ENCODE measurements at regions not wholly inside any gene's neighbourhood (a gene's known extent, or its start where the extent isn't known, plus 50 kb on each side); places are given as distances from the start of the nearest gene placed in this dataset.

DNA sequence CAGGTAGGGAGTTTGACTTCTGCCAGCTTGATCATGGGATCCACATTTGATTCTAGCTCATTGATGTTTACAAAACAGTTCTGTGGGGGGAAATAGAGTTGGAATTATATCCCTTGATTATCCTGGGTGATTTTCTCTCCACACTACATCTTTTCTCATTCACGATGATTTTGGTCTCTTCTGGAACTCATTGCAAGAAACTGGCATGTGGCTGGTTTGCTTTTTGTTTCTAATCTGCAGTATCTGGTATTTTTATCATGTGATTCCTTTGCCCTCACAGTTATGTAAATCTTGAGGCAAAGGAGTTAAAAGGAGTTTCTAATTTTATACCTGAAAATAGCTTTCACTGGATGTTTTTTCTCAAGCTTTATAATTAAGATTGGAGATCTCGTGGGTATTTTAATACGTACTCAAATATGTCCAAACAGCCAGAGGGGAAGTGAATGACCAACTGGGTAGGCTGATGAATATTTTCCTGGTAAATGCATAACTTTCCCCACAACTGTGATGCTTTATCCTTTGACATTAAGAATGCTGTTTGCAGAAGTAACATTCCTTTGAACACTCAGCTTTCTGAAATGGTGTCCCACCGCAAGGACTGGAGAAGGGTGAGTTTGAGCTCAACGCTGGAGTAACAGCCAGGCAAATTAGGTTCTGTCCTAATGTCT, 502.9 kb upstream of the ZEB2 start (continued):
- TF ChIP-seq, protein P1, sequence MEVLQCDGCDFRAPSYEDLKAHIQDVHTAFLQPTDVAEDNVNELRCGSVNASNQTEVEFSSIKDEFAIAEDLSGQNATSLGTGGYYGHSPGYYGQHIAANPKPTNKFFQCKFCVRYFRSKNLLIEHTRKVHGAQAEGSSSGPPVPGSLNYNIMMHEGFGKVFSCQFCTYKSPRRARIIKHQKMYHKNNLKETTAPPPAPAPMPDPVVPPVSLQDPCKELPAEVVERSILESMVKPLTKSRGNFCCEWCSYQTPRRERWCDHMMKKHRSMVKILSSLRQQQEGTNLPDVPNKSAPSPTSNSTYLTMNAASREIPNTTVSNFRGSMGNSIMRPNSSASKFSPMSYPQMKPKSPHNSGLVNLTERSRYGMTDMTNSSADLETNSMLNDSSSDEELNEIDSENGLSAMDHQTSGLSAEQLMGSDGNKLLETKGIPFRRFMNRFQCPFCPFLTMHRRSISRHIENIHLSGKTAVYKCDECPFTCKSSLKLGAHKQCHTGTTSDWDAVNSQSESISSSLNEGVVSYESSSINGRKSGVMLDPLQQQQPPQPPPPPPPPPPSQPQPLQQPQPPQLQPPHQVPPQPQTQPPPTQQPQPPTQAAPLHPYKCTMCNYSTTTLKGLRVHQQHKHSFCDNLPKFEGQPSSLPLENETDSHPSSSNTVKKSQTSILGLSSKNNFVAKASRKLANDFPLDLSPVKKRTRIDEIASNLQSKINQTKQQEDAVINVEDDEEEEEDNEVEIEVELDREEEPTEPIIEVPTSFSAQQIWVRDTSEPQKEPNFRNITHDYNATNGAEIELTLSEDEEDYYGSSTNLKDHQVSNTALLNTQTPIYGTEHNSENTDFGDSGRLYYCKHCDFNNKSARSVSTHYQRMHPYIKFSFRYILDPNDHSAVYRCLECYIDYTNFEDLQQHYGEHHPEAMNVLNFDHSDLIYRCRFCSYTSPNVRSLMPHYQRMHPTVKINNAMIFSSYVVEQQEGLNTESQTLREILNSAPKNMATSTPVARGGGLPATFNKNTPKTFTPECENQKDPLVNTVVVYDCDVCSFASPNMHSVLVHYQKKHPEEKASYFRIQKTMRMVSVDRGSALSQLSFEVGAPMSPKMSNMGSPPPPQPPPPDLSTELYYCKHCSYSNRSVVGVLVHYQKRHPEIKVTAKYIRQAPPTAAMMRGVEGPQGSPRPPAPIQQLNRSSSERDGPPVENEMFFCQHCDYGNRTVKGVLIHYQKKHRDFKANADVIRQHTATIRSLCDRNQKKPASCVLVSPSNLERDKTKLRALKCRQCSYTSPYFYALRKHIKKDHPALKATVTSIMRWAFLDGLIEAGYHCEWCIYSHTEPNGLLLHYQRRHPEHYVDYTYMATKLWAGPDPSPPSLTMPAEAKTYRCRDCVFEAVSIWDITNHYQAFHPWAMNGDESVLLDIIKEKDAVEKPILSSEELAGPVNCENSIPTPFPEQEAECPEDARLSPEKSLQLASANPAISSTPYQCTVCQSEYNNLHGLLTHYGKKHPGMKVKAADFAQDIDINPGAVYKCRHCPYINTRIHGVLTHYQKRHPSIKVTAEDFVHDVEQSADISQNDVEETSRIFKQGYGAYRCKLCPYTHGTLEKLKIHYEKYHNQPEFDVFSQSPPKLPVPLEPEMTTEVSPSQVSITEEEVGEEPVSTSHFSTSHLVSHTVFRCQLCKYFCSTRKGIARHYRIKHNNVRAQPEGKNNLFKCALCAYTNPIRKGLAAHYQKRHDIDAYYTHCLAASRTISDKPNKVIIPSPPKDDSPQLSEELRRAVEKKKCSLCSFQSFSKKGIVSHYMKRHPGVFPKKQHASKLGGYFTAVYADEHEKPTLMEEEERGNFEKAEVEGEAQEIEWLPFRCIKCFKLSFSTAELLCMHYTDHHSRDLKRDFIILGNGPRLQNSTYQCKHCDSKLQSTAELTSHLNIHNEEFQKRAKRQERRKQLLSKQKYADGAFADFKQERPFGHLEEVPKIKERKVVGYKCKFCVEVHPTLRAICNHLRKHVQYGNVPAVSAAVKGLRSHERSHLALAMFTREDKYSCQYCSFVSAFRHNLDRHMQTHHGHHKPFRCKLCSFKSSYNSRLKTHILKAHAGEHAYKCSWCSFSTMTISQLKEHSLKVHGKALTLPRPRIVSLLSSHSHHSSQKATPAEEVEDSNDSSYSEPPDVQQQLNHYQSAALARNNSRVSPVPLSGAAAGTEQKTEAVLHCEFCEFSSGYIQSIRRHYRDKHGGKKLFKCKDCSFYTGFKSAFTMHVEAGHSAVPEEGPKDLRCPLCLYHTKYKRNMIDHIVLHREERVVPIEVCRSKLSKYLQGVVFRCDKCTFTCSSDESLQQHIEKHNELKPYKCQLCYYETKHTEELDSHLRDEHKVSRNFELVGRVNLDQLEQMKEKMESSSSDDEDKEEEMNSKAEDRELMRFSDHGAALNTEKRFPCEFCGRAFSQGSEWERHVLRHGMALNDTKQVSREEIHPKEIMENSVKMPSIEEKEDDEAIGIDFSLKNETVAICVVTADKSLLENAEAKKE (CRISPR knock-in tag; IDR thresholded peaks at IDR 0.05): no peak
- TF ChIP-seq ZNF331 (CRISPR knock-in tag; IDR thresholded peaks at IDR 0.05; ENCODE audit: low read depth): no peak

DNA sequence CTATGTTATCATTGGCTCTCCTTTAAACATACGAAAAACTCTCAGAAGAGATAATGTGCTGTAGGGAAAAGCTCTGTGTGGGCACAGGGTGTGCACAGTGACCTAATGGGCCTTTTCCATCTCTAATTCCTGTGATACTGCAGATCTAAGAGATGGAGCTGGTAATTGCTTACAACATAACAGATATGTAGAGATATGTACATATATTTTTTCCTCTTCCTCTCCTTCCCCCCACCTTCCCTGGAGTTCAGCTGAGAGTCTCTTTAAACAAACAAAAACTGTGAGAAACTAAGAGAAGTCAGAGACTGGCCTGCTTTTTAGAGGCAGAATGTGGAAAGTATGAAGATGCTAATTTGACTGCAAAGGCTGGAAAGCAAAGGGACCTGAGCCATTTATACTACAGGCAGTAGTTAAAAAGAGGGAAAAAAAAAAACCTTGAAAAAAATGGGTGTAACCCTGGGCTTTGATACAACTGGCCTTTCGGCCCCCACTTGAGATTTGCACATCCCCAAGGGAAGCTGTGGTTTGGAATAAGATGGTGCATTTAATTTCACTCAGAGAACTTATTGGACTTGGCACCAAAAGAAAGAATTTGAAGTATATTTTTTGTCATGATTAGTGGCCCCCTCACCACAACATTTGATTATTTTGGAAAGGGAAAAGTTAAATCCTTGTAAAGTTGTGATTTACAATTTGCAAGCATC, 502.2 kb upstream of the ZEB2 start:
- DNase-seq (ENCODE audit: low spot score) (no peak), ATAC-seq (no peak)
- Mint-ChIP-seq H3K4me3 (no peak overlapping the region), H3K27me3 (ENCODE audit: insufficient read depth, low read depth, poor library complexity) (no peaks in the 10 kb centered on the region), H3K9me3 (no peaks in the 10 kb centered on the region), H3K36me3 (ENCODE audit: low read depth) (no peaks in the 10 kb centered on the region), H3K4me1 (peaks cover 11% of the 10 kb centered on the region), H3K27ac (no peak overlapping the region)
- Histone ChIP-seq H4K20me1 (replicated peaks; ENCODE audit: insufficient read depth) (no peaks in the 10 kb centered on the region), H3K27ac (ENCODE audit: low read depth) (no peak overlapping the region; the same call in 1 of the 2 replicates), H2AFZ (peak overlapping the region; percentile 35; the same call in 1 of the 2 replicates), H3K36me3 (ENCODE audit: insufficient read depth) (no peaks in the 10 kb centered on the region), H3K79me2 (replicated peaks; ENCODE audit: insufficient read depth) (no peaks in the 10 kb centered on the region), H3K4me2 (no peak overlapping the region), H3K27me3 (ENCODE audit: insufficient read depth) (no peaks in the 10 kb centered on the region), H3K4me3 (no peak overlapping the region), H3K4me1 (ENCODE audit: insufficient read depth) (peaks cover 11% of the 10 kb centered on the region), H3K9me2 (ENCODE audit: insufficient read depth) (no peaks in the 10 kb centered on the region), H3F3A (replicated peaks; ENCODE audit: low read depth) (no peaks in the 10 kb centered on the region)
- TF ChIP-seq, protein P2, sequence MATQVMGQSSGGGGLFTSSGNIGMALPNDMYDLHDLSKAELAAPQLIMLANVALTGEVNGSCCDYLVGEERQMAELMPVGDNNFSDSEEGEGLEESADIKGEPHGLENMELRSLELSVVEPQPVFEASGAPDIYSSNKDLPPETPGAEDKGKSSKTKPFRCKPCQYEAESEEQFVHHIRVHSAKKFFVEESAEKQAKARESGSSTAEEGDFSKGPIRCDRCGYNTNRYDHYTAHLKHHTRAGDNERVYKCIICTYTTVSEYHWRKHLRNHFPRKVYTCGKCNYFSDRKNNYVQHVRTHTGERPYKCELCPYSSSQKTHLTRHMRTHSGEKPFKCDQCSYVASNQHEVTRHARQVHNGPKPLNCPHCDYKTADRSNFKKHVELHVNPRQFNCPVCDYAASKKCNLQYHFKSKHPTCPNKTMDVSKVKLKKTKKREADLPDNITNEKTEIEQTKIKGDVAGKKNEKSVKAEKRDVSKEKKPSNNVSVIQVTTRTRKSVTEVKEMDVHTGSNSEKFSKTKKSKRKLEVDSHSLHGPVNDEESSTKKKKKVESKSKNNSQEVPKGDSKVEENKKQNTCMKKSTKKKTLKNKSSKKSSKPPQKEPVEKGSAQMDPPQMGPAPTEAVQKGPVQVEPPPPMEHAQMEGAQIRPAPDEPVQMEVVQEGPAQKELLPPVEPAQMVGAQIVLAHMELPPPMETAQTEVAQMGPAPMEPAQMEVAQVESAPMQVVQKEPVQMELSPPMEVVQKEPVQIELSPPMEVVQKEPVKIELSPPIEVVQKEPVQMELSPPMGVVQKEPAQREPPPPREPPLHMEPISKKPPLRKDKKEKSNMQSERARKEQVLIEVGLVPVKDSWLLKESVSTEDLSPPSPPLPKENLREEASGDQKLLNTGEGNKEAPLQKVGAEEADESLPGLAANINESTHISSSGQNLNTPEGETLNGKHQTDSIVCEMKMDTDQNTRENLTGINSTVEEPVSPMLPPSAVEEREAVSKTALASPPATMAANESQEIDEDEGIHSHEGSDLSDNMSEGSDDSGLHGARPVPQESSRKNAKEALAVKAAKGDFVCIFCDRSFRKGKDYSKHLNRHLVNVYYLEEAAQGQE (IDR thresholded peaks at IDR 0.05; ENCODE audit: unreplicated experiment): no peak
- no peak for TF ChIP-seq EZH2phosphoT487 (IDR thresholded peaks at IDR 0.05; ENCODE audit: unreplicated experiment)
- no peak for TF ChIP-seq POLR2AphosphoS5 (IDR thresholded peaks at IDR 0.05; ENCODE audit: low read depth)
- no peak for TF ChIP-seq STAT1 (IDR thresholded peaks at IDR 0.05; ENCODE audit: unreplicated experiment)
- no peak for TF ChIP-seq CREB1 (CRISPR knock-in tag; IDR thresholded peaks at IDR 0.05; ENCODE audit: low read depth)

All from GM23338 (cell line).